ENCODE measurements at regions not wholly inside any gene's neighbourhood (a gene's known extent, or its start where the extent isn't known, plus 50 kb on each side); places are given as distances from the start of the nearest gene placed in this dataset.
"Not testable (repeated sequence)": the region's sequence is repeated elsewhere in the genome, so short reads cannot be mapped to it uniquely, and the experiment has no call there.

DNA sequence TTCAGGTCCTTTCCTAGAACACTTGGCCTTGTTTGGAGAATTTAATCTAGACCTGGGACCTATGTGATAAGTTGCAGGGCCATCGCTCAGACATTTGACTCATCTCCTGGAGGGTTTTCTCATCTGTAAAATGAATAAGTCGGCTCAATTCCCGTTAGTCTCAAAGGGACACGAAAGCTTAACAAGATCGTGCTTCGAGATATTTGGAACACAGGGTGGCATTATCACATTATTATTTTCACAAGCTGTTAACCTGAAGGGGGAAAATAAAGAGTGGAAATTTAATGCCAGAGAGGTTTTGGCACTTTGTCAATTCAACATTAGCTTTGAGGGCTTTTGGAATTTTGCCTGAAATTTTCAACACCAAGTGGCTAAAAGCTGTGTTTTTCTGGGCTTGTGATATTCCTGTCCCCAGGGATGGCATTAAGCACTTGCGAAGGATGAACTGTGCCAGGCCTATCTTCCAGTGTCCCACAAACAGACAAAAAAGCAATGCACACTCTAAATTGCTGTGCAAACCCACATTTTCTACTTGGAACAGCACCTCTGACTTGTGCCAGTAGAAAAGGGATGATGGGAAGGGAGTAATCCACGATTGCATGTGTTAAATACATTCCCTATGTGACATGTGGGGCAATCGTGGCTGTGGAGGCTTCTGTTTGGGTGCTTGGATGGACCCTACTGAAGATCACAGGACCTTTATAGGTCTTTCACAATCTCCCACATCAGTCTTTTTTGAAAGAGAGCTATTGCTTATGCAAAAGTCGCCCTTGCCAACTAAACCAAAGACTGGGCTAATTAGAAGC, 478.7 kb downstream of the MFSD1 start:
- DNase-seq: no peak

GRCh38 chr3:159293493-159293892, 491.6 kb downstream of the MFSD1 start:
- no peak for DNase-seq

DNA sequence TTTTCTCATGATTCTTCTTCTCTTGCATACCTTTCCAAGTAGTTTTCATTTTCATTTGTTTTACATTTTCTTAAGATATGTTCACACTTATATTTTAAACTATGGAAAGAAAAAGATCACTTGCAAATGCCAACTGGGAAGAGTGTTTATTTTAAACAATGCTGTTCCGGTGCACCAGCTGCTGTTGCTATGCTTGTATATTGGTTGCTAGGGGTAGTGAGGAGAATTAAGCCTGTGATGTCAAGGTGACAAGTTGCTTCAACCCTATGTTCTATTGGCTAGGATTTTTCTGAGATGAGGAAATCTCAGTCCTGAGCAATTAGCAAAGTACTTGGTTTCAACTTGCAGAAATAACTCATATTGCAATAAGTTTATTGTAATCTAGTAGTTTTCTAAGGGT, 500.1 kb downstream of the MFSD1 start:
- DNase-seq: no peak

DNA sequence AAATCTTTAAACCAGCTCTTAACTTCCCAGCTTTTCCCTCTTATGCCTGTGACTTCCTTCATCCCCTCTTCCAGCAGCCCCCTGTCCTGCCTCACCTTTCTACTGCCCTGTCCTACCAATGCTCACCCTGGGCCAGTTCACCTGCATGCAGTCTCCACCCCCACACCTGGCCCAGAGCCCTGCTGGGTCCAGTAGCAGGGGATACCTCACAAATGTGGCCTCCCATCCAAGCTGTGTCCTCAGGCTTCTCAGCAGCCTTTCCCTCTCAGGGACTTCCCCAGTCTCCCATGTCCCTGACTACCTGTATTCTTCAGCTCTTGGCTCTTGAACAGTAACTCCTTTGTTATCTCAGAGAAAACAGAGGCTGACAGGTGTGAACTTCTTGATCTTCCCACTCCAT, 503.2 kb downstream of the MFSD1 start:
- no peak for DNase-seq

- DNase-seq: not testable (repeated sequence)
Observed at GRCh38 chr3:159316706-159317105, 514.9 kb downstream of the MFSD1 start.

GRCh38 chr3:159319156-159319555, 517.3 kb downstream of the MFSD1 start:
- no peak for DNase-seq

DNA sequence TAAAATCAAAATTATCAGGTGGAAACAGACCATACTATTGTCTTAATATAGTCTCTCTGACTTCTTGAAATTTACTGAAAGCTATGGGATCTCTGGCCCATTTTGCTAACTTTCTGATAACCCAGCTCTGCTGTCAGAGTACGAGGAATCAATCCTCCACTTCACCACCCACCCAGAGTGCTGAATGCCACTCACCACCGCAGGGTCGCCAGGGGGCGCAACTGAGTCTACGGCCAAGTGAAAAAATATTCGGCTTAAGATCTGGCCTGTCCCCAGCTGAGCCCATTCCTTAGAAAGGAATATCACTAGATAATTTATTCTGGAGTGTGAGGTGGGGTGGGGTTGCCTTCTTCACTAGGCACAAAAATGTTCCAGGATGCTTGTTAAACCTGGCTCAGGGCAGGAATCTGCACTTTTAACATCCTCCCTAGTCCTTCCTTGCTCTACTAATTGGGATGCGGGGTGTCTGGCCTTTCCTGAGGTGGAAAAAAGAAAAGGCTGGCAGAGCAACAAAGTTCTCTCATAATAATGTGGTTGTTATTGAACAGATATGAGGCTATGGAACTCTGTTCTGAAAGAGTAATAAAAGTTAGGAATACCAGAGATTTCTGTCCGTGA, 520.6 kb downstream of the MFSD1 start:
- peak in 6 of 14 donors; percentile 1 to 37 (median 4) for DNase-seq

DNA sequence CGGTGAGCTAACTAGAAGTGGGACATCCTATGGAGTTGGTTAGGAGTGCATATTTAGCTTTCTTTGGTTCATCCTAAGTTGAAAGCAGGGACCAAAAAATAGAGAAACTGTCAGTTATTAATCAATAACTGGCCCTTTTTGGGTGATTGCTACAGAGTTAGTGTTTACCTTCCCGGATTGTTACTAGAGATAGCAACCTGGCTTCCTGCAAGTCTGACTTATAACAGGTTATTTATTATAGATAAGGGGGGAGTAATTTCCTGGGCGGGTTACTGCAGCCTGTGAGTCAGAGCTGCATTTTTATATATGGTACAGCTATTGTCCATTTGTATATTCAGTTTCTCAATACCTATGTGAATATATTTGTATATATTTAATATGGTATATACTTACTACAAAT, 522.0 kb downstream of the MFSD1 start:
- no peak for DNase-seq

DNA sequence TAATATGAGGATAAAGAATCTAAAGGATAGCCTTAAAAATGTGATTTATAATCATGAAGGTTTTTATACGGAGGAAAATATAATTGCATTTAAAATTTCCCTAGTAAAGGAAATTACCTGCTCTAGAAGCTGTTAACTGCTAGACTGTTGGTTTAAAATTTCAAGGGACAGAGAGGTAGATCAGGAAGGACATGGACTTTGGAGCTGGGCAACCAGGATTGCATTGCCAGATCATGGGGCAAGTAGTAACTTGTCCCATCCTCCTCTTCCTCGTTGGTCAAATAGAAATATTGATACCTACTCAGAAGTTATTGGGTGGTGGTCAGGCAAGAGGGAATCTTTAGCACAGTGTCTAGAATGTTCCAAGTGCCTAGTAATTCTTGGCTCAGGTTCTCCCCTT, 525.1 kb downstream of the MFSD1 start:
- no peak for DNase-seq

- no peak for DNase-seq
Observed at GRCh38 chr3:159332535-159333099, 530.8 kb downstream of the MFSD1 start.

DNA sequence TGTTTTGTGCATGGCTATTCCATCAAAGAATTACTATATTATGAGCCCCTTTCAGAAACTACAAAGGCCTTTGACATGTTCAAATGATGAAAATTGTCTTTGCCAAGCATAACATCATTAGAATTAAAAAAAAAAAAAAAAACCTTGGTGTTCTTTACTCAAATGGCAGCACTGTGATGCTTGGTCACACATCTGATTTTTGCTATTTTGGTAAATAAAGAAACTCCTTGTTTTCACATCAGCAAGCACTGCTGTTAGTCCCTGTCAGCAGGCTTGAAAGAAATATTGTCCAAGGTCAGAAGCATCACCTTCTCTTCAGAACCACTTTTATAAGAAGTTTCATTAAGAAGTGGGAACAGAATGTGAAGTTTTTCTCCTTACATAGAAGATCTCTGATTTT, 537.3 kb downstream of the MFSD1 start:
- no peak for DNase-seq

- no peak for DNase-seq
Observed at GRCh38 chr3:159340877-159341500, 539.1 kb downstream of the MFSD1 start.

DNA sequence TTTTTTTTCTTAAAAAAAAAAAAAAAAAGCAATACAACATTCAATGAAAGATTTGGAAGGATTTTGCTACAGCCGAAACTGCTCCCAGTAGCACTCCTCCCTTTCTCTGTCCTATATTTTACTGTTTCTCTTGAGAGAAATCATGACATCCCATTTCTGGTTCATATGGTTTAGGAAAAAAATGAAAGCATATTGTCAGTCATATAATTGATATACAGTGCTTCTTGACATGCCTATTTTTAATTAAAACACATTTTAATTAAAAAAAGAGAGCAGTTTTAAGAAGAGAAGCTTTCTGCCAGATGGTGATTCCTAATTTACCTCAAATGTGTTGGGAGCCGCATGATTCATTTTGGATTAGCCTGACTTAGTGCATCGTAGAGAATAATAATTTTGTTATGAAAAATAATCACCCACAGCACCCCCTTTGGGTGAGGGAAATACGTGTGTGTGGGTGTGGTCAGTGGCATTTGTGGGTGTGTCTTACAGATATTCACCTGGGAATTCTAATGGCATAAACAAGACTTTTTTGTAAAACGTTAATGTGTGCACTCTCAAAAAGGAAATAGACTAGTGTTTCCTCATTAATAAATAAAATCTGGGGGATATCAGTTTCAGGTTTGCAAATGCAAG, 544.5 kb downstream of the MFSD1 start:
- DNase-seq: no peak

- no peak for DNase-seq
Observed at GRCh38 chr3:159348431-159348830, 546.6 kb downstream of the MFSD1 start.

DNA sequence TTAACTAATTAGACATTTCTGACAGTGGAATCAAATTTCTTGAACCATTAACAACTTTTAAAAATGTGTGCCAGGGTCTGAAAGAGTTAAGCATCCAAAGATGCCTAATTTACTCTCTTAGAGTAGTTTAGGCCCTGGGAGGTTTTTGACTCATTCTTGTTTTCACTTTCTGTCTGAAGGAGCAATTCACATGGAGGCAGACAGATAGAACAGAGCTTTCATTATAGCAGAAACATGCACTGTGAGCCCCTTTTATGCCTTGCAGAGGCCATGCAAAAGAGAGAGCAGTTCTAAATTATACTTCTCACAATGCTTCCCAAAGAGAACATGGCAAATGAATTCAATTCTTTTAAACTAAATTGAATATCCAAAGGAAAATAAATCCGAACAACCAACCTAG, 554.8 kb downstream of the MFSD1 start:
- DNase-seq: peak in 2 of 14 donors; percentile 4 to 18

GRCh38 chr3:159364511-159364910, 562.7 kb downstream of the MFSD1 start:
- no peak for DNase-seq

GRCh38 chr3:159366476-159366875, 564.6 kb downstream of the MFSD1 start:
- no peak for DNase-seq

DNA sequence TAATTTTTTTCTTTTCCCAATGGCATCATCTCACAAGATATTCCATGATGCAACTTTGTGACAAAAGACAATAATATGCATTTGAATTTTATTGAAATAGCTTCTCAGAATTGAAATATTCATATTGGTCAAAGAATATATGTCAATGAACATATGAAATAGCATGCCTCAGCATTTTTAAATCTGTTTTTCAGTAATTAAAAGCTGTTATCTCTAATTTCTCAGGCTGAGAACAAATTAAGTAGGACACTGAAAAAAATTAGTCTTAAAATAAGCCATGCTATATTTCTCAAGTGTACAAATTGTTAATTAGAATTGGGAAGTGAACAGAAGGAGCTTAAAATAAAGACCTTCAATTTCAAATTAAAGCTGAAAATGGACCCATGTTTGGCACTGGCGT, 570.1 kb downstream of the MFSD1 start:
- no peak for DNase-seq

DNA sequence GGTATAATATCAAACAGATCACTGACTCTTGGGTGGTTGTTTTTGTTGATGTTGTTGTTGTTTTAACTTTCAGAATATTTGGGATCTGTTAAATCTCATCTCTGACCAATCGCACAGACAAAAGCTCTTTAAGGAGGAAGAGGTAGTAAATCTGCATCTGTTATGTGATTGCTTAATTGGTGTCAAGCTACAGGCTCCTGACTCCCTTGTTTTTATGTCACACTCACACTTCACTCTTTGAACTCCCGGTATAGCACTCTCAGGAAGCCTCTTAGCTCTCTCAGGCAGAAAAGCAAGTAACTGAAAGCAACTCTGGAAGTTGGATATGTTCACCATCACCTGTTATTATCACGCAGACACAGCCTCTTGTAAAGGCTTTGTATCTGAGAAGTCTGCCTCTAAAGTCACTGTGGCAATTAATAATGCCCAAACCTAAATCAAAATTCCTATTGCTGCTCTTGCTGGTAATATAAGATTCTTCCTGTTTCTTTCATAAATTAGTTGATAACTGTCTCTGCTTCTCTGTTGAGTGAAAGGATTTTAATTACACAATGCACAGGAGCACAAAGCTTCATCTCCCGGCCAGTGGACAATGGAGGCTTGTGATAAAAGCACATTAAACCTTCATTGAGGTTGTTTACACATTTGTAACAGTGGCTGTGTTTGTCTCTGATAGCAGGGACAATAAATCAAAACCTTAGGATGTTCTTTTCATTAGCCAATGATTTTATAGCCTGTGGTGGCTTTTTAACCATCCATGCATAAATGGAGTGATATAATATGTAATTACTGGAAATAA, 576.7 kb downstream of the MFSD1 start:
- DNase-seq: no peak

- no peak for DNase-seq
Observed at GRCh38 chr3:159380891-159381290, 579.0 kb downstream of the MFSD1 start.

- no peak for DNase-seq
Observed at GRCh38 chr3:159390656-159391212, 588.9 kb downstream of the MFSD1 start.

GRCh38 chr3:159397683-159398082, 591.0 kb upstream of the IL12A start:
- DNase-seq: not testable (repeated sequence)

Measured in C1 segment of cervical spinal cord (tissue), 14 donors.